HEK293 (cell line): ENCODE measurements at regions not wholly inside any gene's neighbourhood (a gene's known extent, or its start where the extent isn't known, plus 50 kb on each side); places are given as distances from the start of the nearest gene placed in this dataset.

Experiments
- CTCF ChIA-PET: fragments of 350-600 bp; formaldehyde crosslinking; extraction: SDS; loops from one replicate; lab custom pipeline; 2021; ENCODE audit warnings: antibody characterized with exemption; lab: Yijun Ruan, JAX
- POLR2A ChIA-PET: fragments of 300-600 bp; formaldehyde crosslinking; extraction: SDS; loops from one replicate; lab custom pipeline; 2020; ENCODE audit warnings: antibody characterized with exemption, inconsistent platforms; lab: Yijun Ruan, JAX
- H3K27ac ChIP-seq: fragments of 200-500 bp; sonication (Bioruptor generic); 2 replicates; pipeline ENCODE4 v1.5.1; 2014; ENCODE audit warnings: low read depth, low read length, control low read depth, inconsistent platforms; ENCODE audit errors: extremely low read depth
- H3K36me3 ChIP-seq, 2 experiments: fragments of 200-500 bp in 1 of 2; sonication (Bioruptor generic) in 1 of 2; 1 replicate in 1 of 2; 2 replicates in 1 of 2; pipeline ENCODE4 v1.5.1; 2014 to 2017; ENCODE audit warnings: inconsistent platforms in 2 of 2, low read length in 2 of 2; ENCODE audit not compliant: control insufficient read depth in 2 of 2, insufficient read depth in 1 of 2
- H3K4me1 ChIP-seq: fragments of 200-500 bp; sonication (Bioruptor generic); 2 replicates; pipeline ENCODE4 v1.5.1; 2014; ENCODE audit warnings: mild to moderate bottlenecking, low read length, inconsistent platforms; ENCODE audit not compliant: control insufficient read depth, insufficient read depth
- H3K4me3 ChIP-seq: 2 replicates; pipeline ENCODE4 v1.5.1; 2011; ENCODE audit warnings: low read depth, mild to moderate bottlenecking, control low read depth, low read length, moderate library complexity
- H3K9me3 ChIP-seq: fragments of 200-500 bp; sonication (Bioruptor generic); 2 replicates; pipeline ENCODE4 v1.5.1; 2014; ENCODE audit warnings: low read depth, low read length, inconsistent platforms; ENCODE audit not compliant: control insufficient read depth, insufficient read depth
- BCL6B ChIP-seq: fragments of 450-650 bp; formaldehyde crosslinking; IDR thresholded peaks from 2 replicates; pipeline ENCODE4 v1.5.1; 2017; ENCODE audit warnings: missing biosample characterization, missing genetic modification characterization
- KLF8 ChIP-seq: fragments of 450-650 bp; formaldehyde crosslinking; IDR thresholded peaks from 2 replicates; pipeline ENCODE4 v1.5.1; 2016; ENCODE audit warnings: missing biosample characterization, missing genetic modification characterization
- ZBTB11 ChIP-seq: fragments of 450-650 bp; formaldehyde crosslinking; conservative IDR thresholded peaks from 2 replicates; pipeline ENCODE4 v1.5.1; 2016; ENCODE audit warnings: low read depth, missing biosample characterization, missing genetic modification characterization
- ZBTB17 ChIP-seq: fragments of 450-650 bp; formaldehyde crosslinking; IDR thresholded peaks from 2 replicates; pipeline ENCODE4 v1.5.1; 2016; ENCODE audit warnings: missing biosample characterization, missing genetic modification characterization
- ZNF140 ChIP-seq: fragments of 450-650 bp; formaldehyde crosslinking; IDR thresholded peaks from 2 replicates; pipeline ENCODE4 v1.5.1; 2016; ENCODE audit warnings: missing biosample characterization, missing genetic modification characterization
- ZNF174 ChIP-seq: fragments of 450-650 bp; formaldehyde crosslinking; IDR thresholded peaks from 2 replicates; pipeline ENCODE4 v1.5.0; 2017; ENCODE audit warnings: missing biosample characterization, mild to moderate bottlenecking, missing genetic modification characterization
- ZNF19 ChIP-seq: fragments of 450-650 bp; formaldehyde crosslinking; IDR thresholded peaks from 2 replicates; pipeline ENCODE4; 2016; ENCODE audit warnings: missing biosample characterization, missing genetic modification characterization, low read depth
- ZNF221 ChIP-seq: fragments of 450-650 bp; formaldehyde crosslinking; IDR thresholded peaks from 2 replicates; pipeline ENCODE4 v1.5.1; 2017; ENCODE audit warnings: missing biosample characterization, missing genetic modification characterization, borderline replicate concordance
- ZNF239 ChIP-seq: fragments of 450-650 bp; formaldehyde crosslinking; IDR thresholded peaks from 2 replicates; pipeline ENCODE4 v1.5.1; 2016; ENCODE audit warnings: missing biosample characterization, missing genetic modification characterization
- ZNF404 ChIP-seq: fragments of 450-650 bp; formaldehyde crosslinking; IDR thresholded peaks from 2 replicates; pipeline ENCODE4 v1.5.1; 2017; ENCODE audit warnings: missing biosample characterization, missing genetic modification characterization
- ZNF488 ChIP-seq: fragments of 450-650 bp; formaldehyde crosslinking; IDR thresholded peaks from 2 replicates; pipeline ENCODE4 v1.5.1; 2016; ENCODE audit warnings: missing biosample characterization, missing genetic modification characterization
- ZNF510 ChIP-seq: fragments of 450-650 bp; formaldehyde crosslinking; IDR thresholded peaks from 2 replicates; pipeline ENCODE4 v1.5.1; 2018; ENCODE audit warnings: mild to moderate bottlenecking, missing genetic modification characterization, missing biosample characterization; ENCODE audit not compliant: insufficient replicate concordance
- ZNF529 ChIP-seq: fragments of 450-650 bp; formaldehyde crosslinking; IDR thresholded peaks from 2 replicates; pipeline ENCODE4 v1.5.1; 2017; ENCODE audit warnings: missing genetic modification characterization, missing biosample characterization; ENCODE audit not compliant: insufficient replicate concordance
- ZNF596 ChIP-seq: fragments of 450-650 bp; IDR thresholded peaks from 2 replicates; pipeline ENCODE4 v1.5.0; 2018; ENCODE audit warnings: missing biosample characterization, mild to moderate bottlenecking, missing genetic modification characterization, moderate library complexity
- ZNF692 ChIP-seq: fragments of 450-650 bp; formaldehyde crosslinking; IDR thresholded peaks from 2 replicates; pipeline ENCODE4 v1.5.1; 2016; ENCODE audit warnings: missing biosample characterization, missing genetic modification characterization
- ZNF701 ChIP-seq: fragments of 450-650 bp; formaldehyde crosslinking; IDR thresholded peaks from 2 replicates; pipeline ENCODE4 v1.5.1; 2016; ENCODE audit warnings: missing biosample characterization, missing genetic modification characterization
- TF ChIP-seq, protein P1 (sequence below): fragments of 450-650 bp; formaldehyde crosslinking; IDR thresholded peaks from 2 replicates; pipeline ENCODE4 v1.5.1; 2016; ENCODE audit warnings: missing biosample characterization, missing genetic modification characterization
- TF ChIP-seq, protein P2 (sequence below): fragments of 450-650 bp; formaldehyde crosslinking; IDR thresholded peaks from 2 replicates; pipeline ENCODE4 v1.5.1; 2016; ENCODE audit warnings: missing biosample characterization, missing genetic modification characterization

DNA sequence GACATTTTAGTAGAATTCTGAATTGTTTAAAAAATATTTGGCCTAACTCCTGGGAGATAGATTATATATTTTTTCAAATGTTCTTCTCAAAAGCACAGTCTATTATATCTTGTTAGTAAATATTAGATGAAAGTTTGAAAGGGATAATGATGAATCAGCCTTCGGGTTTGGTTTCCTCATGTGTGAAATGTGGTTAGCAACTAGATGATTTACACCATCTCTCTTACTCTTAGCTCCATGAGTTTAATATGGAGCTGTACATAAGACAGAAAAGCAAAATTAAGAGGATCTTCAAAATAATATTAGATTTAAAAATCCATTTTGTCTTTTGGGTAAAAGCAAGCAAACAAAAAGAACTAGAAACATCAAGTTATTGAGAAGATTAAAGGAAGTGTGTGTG, 120.8 kb upstream of the SFRP2 start:
- CTCF ChIA-PET: no interaction called here
- no peaks in the 10 kb centered on the region for H3K4me1 ChIP-seq
- no peak overlapping the region for H3K27ac ChIP-seq
- no peak for TF ChIP-seq ZBTB17
- no peak for TF ChIP-seq ZNF221 (tag by site-specific recombination)
- TF ChIP-seq ZBTB11 (tag by site-specific recombination): no peak
- no peak for TF ChIP-seq BCL6B (tag by site-specific recombination)
- TF ChIP-seq, protein P1, sequence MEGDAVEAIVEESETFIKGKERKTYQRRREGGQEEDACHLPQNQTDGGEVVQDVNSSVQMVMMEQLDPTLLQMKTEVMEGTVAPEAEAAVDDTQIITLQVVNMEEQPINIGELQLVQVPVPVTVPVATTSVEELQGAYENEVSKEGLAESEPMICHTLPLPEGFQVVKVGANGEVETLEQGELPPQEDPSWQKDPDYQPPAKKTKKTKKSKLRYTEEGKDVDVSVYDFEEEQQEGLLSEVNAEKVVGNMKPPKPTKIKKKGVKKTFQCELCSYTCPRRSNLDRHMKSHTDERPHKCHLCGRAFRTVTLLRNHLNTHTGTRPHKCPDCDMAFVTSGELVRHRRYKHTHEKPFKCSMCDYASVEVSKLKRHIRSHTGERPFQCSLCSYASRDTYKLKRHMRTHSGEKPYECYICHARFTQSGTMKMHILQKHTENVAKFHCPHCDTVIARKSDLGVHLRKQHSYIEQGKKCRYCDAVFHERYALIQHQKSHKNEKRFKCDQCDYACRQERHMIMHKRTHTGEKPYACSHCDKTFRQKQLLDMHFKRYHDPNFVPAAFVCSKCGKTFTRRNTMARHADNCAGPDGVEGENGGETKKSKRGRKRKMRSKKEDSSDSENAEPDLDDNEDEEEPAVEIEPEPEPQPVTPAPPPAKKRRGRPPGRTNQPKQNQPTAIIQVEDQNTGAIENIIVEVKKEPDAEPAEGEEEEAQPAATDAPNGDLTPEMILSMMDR: no peak
- no peak for TF ChIP-seq ZNF692 (tag by site-specific recombination)
- TF ChIP-seq ZNF19 (tag by site-specific recombination): no peak
- no peak for TF ChIP-seq ZNF510 (tag by site-specific recombination)
- TF ChIP-seq ZNF596 (tag by site-specific recombination): no peak
- TF ChIP-seq ZNF488 (tag by site-specific recombination): no peak
- TF ChIP-seq, protein P2, sequence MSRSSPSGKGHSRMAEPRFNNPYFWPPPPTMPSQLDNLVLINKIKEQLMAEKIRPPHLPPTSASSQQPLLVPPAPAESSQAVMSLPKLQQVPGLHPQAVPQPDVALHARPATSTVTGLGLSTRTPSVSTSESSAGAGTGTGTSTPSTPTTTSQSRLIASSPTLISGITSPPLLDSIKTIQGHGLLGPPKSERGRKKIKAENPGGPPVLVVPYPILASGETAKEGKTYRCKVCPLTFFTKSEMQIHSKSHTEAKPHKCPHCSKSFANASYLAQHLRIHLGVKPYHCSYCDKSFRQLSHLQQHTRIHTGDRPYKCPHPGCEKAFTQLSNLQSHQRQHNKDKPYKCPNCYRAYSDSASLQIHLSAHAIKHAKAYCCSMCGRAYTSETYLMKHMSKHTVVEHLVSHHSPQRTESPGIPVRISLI (tag by site-specific recombination): no peak
- no peak for TF ChIP-seq ZNF529 (tag by site-specific recombination)
- TF ChIP-seq ZNF174 (tag by site-specific recombination): no peak
- POLR2A ChIA-PET: no interaction called here
- H3K9me3 ChIP-seq: no peaks in the 10 kb centered on the region
- H3K4me3 ChIP-seq: no peak overlapping the region
- no peaks in the 10 kb centered on the region for H3K36me3 ChIP-seq

- TF ChIP-seq ZNF239 (tag by site-specific recombination) (no peak), ZNF404 (tag by site-specific recombination) (no peak), ZNF701 (tag by site-specific recombination) (no peak), ZNF140 (tag by site-specific recombination) (no peak), KLF8 (tag by site-specific recombination) (no peak)
- Histone ChIP-seq H3K4me1 (no peaks in the 10 kb centered on the region), H3K9me3 (no peaks in the 10 kb centered on the region), H3K27ac (no peak overlapping the region), H3K36me3 (no peaks in the 10 kb centered on the region), H3K4me3 (no peak overlapping the region)
- ChIA-PET POLR2A (no interaction called here), CTCF (no interaction called here)
Measured at GRCh38 chr4:153906231-153906630, 117.3 kb upstream of the SFRP2 start.
